ENCODE measurements at regions not wholly inside any gene's neighbourhood (a gene's known extent, or its start where the extent isn't known, plus 50 kb on each side); places are given as distances from the start of the nearest gene placed in this dataset.

DNA sequence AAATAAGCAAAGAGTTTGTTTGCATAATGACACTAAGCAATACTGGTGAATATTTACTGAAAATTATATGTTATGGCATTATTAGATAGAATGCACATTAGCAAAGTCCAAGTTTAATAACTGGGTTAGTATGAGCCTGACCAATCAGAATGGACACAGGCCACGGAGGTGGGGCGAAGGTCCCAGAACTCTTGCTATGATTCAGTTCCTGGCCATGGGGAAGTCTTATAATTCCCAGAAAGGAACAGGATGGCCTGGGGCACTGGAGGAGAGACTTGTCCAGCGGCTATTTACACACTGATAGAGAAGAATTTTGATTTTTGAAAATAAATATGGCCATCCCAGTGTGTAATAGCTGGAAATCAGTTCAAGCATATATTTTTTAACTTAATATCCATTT is 372.0 kb downstream of the EFNB2 start:
- TF ChIP-seq CTCF (IDR thresholded peaks at IDR 0.05) (no peak), POLR2A (IDR thresholded peaks at IDR 0.05) (no peak), POLR2AphosphoS5 (IDR thresholded peaks at IDR 0.05) (no peak)

Data from gastroesophageal sphincter (tissue), 3 donors.